ENCODE measurements at regions not wholly inside any gene's neighbourhood (a gene's known extent, or its start where the extent isn't known, plus 50 kb on each side); places are given as distances from the start of the nearest gene placed in this dataset.
"Not testable (repeated sequence)": the region's sequence is repeated elsewhere in the genome, so short reads cannot be mapped to it uniquely, and the experiment has no call there.

GRCh38 chr16:16923479-16923878 lies 544.5 kb downstream of the NPIPA7 start:
- no peak overlapping the region for H3K27ac ChIP-seq
- DNase-seq (ENCODE audit: low read depth, low spot score): no peak

- no peak overlapping the region for H3K27ac ChIP-seq
Observed at GRCh38 chr16:16924613-16925012, 545.7 kb downstream of the NPIPA7 start.

GRCh38 chr16:16925432-16925831 lies 545.3 kb downstream of the XYLT1 start:
- no peak for DNase-seq (ENCODE audit: low read depth, low spot score)
- no peak overlapping the region for H3K27ac ChIP-seq

More at GRCh38 chr16:16924613-16925012, 545.7 kb downstream of the NPIPA7 start:
- no peak for DNase-seq (ENCODE audit: low read depth, low spot score)

GRCh38 chr16:16928532-16929109 lies 542.1 kb downstream of the XYLT1 start:
- H3K27ac ChIP-seq: no peak overlapping the region
- DNase-seq (ENCODE audit: low read depth, low spot score): no peak

- no peak for DNase-seq (ENCODE audit: low read depth, low spot score)
- no peak overlapping the region for H3K27ac ChIP-seq
Observed at GRCh38 chr16:16930309-16931000, 540.3 kb downstream of the XYLT1 start.

GRCh38 chr16:16933861-16934260 lies 536.9 kb downstream of the XYLT1 start:
- no peak overlapping the region for H3K27ac ChIP-seq
- DNase-seq (ENCODE audit: low read depth, low spot score): no peak

- no peak overlapping the region for H3K27ac ChIP-seq
- no peak for DNase-seq (ENCODE audit: low read depth, low spot score)
Observed at GRCh38 chr16:16934660-16935059, 536.1 kb downstream of the XYLT1 start.

- DNase-seq (ENCODE audit: low read depth, low spot score); H3K27ac ChIP-seq: not testable (repeated sequence)
Observed at GRCh38 chr16:16935909-16936308, 534.9 kb downstream of the XYLT1 start.

GRCh38 chr16:16937576-16937975 lies 533.2 kb downstream of the XYLT1 start:
- DNase-seq (ENCODE audit: low read depth, low spot score): no peak

GRCh38 chr16:16938009-16938408 lies 532.8 kb downstream of the XYLT1 start:
- DNase-seq (ENCODE audit: low read depth, low spot score): no peak
- H3K27ac ChIP-seq: no peak overlapping the region

More at GRCh38 chr16:16937576-16937975, 533.2 kb downstream of the XYLT1 start:
- no peak overlapping the region for H3K27ac ChIP-seq

GRCh38 chr16:16938980-16939379 lies 531.8 kb downstream of the XYLT1 start:
- no peak overlapping the region for H3K27ac ChIP-seq
- DNase-seq (ENCODE audit: low read depth, low spot score): no peak

- H3K27ac ChIP-seq: no peak overlapping the region
- no peak for DNase-seq (ENCODE audit: low read depth, low spot score)
Observed at GRCh38 chr16:16940351-16940750, 530.4 kb downstream of the XYLT1 start.

GRCh38 chr16:16942849-16943248 lies 527.9 kb downstream of the XYLT1 start:
- DNase-seq (ENCODE audit: low read depth, low spot score): not testable (repeated sequence)

GRCh38 chr16:16945207-16945606 lies 525.6 kb downstream of the XYLT1 start:
- no peak for DNase-seq (ENCODE audit: low read depth, low spot score)
- no peak overlapping the region for H3K27ac ChIP-seq

More at GRCh38 chr16:16942849-16943248, 527.9 kb downstream of the XYLT1 start:
- not testable (repeated sequence) for H3K27ac ChIP-seq

- DNase-seq (ENCODE audit: low read depth, low spot score): no peak
- no peak overlapping the region for H3K27ac ChIP-seq
Observed at GRCh38 chr16:16956376-16956775, 514.4 kb downstream of the XYLT1 start.

- H3K27ac ChIP-seq: no peak overlapping the region
- DNase-seq (ENCODE audit: low read depth, low spot score): no peak
Observed at GRCh38 chr16:16960785-16961184, 510.0 kb downstream of the XYLT1 start.

GRCh38 chr16:16966439-16966838 lies 504.3 kb downstream of the XYLT1 start:
- no peak for DNase-seq (ENCODE audit: low read depth, low spot score)
- H3K27ac ChIP-seq: no peak overlapping the region

GRCh38 chr16:16971042-16971441 lies 499.7 kb downstream of the XYLT1 start:
- H3K27ac ChIP-seq: no peak overlapping the region
- no peak for DNase-seq (ENCODE audit: low read depth, low spot score)

GRCh38 chr16:16972831-16973230 lies 497.9 kb downstream of the XYLT1 start:
- no peak for DNase-seq (ENCODE audit: low read depth, low spot score)
- H3K27ac ChIP-seq: no peak overlapping the region

GRCh38 chr16:16973707-16974591 lies 496.8 kb downstream of the XYLT1 start:
- DNase-seq (ENCODE audit: low read depth, low spot score): no peak
- no peak overlapping the region for H3K27ac ChIP-seq

- no peak for DNase-seq (ENCODE audit: low read depth, low spot score)
- H3K27ac ChIP-seq: no peak overlapping the region
Observed at GRCh38 chr16:16982614-16983013, 488.1 kb downstream of the XYLT1 start.

All from epithelial cell of prostate (primary cell).